ENCODE measurements at regions not wholly inside any gene's neighbourhood (a gene's known extent, or its start where the extent isn't known, plus 50 kb on each side); places are given as distances from the start of the nearest gene placed in this dataset.
A peak's percentile ranks its signal among the peaks of the same experiment; 100 is the strongest.
"Not testable (repeated sequence)": the region's sequence is repeated elsewhere in the genome, so short reads cannot be mapped to it uniquely, and the experiment has no call there.

GRCh38 chrX:140157611-140158010 is 192.3 kb upstream of the CXorf66 start:
- DNase-seq, result no peak

DNA sequence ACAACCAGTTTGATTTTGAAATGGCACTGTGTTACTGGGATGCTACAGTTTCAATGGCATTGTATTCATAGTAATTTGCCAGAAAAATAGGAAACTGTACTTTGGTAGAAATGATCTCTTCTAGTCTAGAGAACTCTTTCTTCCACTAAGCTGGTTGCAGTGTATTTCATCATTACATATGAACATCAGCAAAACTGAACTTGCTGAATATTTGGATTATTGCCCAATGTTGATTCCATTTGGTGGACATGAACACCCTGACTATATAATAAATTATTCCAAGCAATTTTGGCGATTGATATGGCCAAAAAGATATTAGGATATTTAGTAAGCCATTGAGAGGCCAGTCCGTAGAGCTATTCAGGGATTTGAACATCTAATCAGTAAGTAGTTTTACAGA is 191.8 kb upstream of the CXorf66 start:
- DNase-seq, result no peak

DNA sequence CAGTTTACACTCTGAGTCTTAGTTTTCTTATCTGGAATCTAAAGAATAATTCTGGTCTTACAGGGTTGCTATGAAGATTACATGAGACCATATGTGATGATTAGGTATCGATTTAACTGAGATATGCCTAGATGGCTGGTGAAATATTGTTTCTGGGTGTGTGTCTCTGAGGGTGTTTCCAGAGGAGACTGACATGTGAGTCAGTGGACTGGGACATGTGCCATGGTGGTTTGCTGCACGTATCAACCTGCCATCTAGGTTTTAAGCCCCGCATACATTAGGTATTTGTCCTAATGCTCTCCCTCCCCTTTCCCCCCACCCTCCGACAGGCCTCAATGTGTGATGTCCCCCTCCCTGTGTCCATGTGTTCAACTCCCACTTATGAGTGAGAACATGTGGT is 186.0 kb upstream of the CXorf66 start:
- no peak for DNase-seq

GRCh38 chrX:140149761-140150160 is 184.4 kb upstream of the CXorf66 start:
- no peak for DNase-seq

DNA sequence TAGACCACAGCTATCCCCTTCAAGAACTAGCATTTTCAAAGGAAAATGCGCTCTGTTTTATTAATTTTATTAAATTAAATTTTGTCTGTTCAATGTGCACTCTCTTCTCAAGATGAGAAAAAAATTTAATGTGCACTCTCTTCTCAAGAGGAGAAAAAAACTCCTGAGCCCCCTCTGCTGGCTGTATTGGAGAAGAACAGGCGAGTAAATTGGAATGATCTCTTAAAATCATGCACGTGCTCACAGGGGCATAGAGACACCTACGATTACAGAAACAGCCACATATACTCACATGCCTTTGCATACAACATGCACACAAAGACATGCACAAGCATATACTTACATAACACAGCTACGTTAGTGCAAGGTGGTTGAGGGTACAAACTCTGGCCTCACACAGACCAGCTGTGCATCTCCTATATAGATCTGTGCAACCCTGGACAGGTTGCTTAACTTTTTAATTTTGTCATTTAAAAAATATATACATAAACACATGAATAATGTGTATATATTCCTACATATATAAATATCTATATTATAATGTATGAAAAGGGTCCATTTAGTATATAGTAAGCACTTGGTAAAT is 176.2 kb upstream of the CXorf66 start:
- peak; percentile 1 to 20 for DNase-seq

- not testable (repeated sequence) for DNase-seq
Observed at GRCh38 chrX:140138492-140138891, 173.2 kb upstream of the CXorf66 start.

DNA sequence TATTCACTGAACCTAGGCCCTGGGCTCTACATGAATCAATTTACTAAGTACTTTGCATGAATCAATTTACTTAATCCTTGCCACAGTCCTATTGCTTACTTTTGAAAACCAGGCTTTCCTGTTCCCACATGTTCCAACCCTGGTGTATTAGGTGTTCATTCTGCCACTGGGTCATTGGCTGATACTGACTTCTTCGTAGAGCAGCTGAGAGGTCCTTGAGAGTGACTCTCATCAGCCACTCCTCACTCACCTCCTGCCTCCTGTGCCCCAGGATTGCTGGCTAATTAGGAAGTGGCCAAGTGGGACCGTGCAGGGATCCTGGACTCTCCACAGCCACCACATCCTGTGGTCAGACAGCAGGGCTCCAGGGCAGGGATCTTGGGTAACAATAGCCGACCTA is 172.7 kb upstream of the CXorf66 start:
- DNase-seq, result not testable (repeated sequence)

DNA sequence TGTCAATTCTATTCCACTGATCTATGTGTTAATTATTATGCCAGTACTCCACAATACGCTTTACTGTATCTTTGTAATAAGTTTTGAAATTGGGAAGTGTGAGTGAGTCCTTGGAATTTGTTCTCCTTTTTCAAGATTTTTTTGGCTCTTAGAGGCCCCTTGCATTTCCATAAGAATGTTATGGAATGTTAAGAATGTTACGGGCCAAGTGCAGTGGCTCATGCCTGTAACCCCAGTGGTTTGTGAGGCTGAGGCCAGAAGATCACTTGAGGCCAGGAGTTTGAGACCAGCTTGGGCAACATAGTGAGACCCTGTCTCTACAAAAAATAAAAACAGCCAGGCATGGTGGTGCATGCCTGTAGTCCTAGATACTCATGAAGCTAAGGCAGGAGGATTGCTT is 167.6 kb upstream of the CXorf66 start:
- no peak for DNase-seq

DNA sequence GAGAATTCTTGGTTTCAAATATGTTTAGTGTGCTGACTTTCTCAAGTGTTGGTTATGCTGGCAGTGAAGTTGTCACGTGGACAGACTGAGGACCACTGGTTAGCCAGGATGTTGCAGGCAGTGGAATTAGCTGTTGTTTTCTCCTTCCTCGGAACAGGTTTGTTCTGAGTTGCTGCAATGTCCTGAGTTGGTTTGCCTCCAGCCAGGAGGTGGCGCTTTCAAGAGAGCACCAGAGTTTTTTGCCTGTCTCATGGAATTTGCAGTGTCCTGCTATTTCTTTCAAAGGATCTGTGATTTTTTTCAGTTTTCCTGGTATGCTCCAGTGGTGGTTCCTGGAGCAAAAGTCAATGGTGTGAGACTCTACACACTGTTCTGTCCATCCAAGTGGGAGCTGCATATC is 158.1 kb upstream of the CXorf66 start:
- DNase-seq, result no peak

DNA sequence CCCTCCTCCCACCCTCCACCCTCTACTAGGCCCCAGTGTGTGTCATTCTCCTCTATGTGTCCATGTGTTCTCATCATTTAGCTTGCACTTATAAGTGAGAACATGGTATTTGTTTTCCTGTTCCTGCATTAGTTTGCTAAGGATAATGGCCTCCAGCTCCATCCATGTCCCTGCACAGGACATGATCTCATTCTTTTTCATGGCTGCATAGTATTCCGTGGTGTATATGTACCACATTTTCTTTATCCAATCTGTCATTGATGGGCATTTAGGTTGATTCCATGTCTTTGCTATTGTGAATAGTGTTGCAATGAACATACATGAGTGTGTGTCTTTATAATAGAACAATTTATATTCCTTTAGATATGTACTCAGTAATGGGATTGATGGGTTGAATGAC is 148.7 kb upstream of the CXorf66 start:
- not testable (repeated sequence) for DNase-seq

- no peak for DNase-seq
Observed at GRCh38 chrX:140110081-140110650, 144.8 kb upstream of the CXorf66 start.

- no peak for DNase-seq
Observed at GRCh38 chrX:140104760-140105159, 139.4 kb upstream of the CXorf66 start.

GRCh38 chrX:140099221-140099620 is 133.9 kb upstream of the CXorf66 start:
- no peak for DNase-seq

DNA sequence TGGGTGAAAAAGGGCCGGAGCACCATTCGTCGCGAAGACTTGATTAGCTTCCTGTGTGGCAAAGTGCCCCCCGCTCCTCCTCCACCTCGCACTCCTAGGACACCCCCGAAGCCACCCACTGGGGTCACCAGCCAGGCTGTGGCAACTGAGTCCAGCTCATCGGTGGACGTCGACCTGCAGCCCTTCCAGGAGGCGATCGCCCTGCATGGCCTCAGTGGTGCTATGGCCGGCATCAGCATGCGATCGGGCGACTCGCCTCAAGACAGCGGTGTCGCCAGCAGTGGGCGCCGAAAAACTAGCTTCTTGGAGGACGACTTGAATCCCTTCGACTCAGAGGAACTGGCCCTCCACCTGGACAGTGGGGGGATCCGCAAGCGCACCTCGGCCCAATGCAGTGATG is 126.8 kb upstream of the CXorf66 start:
- no peak for DNase-seq

GRCh38 chrX:140091125-140091886 is 126.0 kb upstream of the CXorf66 start:
- DNase-seq, result peak; percentile 13 to 25

DNA sequence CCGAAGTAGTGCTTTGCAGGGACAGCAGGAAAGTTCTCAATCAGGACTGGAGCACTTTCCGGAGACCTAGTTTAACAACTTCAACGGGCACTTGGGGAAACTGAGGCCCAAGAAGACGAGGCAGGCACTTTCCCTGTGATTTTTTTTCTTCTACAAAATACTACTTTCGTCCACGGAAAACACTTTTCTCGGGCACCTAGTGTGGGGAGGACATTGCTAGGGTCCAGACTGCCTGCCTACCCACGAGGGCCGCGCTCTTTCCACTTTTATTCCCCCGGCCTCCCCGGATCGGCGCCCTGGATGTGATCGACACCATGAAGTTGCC is 125.4 kb upstream of the CXorf66 start:
- DNase-seq, result no peak

- DNase-seq, result no peak
Observed at GRCh38 chrX:140088438-140088837, 123.1 kb upstream of the CXorf66 start.

DNA sequence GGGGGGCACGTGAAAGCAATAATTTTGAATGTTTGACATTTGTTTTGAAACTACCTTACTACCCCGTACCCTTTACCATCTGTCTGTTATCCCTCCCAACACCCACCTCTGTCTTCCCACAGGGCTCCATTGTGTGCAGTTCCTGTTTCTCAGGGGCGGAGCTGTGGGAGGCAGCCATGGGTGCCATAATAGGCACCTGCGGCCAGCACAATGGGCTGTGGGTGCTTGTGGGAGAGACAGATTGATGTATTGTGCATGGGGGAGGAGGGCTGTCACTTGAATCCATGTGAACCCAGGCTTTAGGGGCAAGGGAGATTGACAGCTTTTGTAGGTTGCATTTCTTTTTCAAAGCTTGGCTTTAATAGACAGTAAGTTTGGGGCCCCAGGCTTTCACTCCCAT is 122.6 kb upstream of the CXorf66 start:
- no peak for DNase-seq

DNA sequence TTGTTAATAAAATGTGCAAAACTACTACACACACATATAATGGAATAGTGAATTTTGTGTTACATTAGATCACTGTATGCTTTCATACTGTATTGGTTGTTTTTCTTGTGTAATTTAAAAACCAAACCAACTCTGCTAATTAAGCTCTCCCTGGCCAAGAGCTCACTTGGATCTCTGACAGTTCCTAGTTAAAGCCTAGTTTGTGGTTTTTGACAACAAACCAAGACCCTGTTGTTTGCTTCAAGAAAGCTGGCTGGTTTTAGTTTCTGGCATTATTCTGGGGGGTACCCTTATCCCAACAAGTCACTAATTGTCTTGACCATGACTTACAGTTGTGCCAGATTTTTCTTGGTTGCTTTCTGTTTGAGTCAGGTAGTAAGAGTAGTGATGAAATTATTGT is 121.4 kb upstream of the CXorf66 start:
- no peak for DNase-seq

GRCh38 chrX:140074851-140075250 is 109.5 kb upstream of the CXorf66 start:
- DNase-seq, result not testable (repeated sequence)

DNA sequence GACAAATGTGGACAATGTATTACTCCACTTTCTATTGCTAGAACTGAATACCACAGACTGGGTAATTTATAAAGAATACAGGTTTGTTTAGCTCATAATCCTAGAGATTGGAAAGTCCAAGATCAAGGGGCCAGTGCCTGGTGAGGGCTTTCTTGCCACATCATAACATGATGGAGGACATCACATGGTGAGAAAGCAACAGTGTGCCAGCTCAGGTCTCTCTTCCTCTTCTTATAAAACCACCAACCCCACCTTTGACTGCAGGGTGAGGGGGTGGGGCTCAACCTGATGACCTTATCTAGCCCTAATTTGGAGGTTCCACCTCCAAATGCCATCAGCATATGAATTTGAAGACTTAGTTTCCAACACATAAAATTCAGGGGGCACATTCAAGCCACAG is 105.7 kb upstream of the CXorf66 start:
- DNase-seq, result no peak

DNA sequence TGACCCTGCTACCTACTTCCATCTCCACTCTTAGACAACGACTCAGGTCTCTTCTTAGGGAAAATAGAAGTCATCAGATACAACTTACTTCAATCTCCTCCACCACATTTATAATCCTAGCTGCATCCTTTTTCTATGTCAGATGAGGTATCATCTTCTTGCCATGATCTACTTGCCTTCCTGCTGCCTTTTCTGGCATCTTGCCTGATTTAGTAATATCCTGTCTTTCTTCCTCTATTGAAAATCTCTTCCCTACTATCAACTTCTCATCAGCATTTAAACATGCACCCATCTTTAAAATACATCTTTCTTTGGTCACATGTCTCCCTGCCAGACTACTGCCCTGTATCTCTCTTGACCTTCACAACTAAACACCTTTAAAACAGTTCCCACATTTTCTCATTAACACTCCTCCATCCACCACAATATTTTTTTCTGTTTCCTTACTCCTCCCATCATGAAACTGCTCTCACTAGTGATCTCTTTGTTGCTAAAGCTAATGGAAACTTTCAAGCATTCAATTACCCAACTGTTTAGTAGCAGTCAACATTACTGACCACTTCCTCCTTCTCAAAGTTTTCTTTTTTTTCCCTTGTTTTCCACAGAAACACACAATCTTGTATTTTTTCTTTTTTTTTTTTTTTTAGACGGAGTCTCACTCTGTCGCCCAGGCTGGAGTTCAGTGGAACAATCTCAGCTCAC is 100.8 kb upstream of the CXorf66 start:
- DNase-seq, result no peak

GRCh38 chrX:140064993-140065392 is 99.7 kb upstream of the CXorf66 start:
- no peak for DNase-seq

- peak; percentile 55 to 67 for DNase-seq
Observed at GRCh38 chrX:140057001-140057411, 91.7 kb upstream of the CXorf66 start.
